ENCODE measurements at regions not wholly inside any gene's neighbourhood (a gene's known extent, or its start where the extent isn't known, plus 50 kb on each side); places are given as distances from the start of the nearest gene placed in this dataset.

DNA sequence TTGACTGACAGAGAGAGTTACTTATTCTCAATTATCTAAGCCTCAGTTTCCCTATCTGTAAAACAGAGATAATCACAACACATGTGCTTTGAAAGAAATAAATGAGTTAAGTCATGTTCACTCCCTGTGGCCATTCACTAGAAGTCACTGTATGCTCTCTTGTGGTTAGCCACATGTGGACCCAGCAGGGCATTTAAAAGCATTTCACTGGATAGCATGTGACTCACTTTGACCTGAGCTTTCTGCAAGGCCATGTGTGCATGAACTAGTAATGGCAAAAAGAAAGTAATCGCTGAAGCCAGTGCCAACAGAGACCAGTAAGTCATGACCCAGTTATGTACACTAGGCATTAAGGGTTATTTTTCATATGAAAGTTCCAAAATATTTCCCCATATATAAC, 557.0 kb upstream of the IGFBP3 start:
- DNase-seq = no peak

DNA sequence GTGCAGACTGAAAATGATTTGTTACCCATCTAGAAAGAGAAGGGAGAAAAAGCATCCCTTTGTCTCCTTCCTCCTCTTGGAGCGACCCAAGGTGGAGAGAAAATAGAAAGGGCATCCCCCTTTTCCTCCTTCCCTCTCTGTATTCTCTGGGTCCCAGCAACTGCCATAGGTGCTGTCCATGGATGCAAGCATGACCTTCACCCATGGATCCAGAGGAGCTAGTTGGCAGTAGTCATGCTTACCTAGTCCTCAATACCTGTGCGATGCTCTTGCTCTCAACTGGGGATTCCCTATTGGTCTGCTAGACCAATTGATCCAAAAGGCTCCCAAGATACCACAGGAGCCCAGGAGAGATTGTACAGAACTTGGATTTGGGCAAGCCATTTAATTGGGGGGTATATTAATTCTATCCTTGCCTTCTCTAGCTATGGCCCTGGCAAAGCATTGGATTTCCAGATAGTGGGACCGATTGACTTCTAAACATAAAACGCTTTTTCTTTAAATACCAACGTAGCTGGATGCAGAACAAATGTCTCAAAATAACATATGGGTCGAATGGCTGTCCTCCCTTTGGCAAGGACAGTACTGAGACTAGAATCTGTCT, 547.8 kb upstream of the IGFBP3 start:
- no peak for DNase-seq

DNA sequence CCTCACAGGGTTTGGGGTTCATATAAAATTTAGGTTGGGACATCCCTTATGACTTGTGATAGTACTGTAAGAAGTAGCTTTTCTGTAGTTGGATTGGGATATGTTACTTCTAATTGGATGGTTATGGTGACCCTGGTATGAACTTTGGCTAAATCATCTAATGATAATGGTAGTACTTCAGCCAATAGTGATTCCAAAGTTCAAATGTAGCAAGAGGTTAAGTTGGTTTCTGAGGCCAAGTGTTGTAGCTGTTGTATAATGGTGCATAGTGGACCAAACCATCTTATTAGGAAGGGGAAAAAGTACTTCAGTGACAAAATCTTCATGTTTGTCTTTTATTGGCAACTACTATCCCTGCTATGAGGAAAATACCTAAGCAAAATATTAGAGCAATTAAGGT, 542.1 kb upstream of the IGFBP3 start:
- no peak for DNase-seq

DNA sequence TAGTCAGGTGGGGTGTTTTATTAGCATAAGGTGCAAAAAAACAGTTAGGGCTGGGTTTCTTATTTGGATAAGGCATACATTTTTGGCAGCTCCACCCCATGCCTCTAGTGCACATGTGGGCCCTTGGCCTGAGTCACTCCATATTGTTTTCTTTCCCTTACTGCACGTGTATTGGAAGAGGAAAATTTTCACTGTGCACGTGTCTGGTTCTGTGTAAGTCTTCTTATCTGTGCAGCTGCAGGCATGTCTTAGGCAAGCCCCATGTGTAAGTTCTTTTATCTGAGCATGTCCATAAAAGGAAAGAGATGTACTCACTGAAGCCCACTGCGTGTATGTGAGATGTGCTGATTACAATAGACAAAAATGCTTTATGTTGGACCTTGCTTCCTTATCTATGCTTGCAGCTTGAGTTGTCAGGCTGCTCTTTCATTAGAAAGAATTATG, 540.3 kb upstream of the IGFBP3 start:
- no peak for DNase-seq

DNA sequence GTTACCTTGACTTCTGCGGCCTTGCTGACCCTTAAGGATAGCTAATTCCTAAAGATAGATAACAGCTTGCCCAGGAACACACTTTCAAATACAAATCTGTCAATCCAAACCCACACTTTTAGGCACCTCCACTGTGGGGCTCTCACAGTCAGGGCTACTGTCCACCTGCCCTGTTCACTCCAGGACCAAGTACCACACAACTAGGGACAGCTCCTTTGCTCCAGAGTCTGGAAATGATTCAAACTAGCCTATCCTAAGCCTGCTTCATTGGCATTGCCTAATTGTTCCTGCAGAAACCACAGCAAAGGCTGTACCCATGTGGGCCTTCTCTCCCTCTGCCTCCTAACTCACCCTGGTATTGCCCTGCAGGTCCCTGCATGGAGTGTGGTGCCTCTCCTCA, 538.9 kb upstream of the IGFBP3 start:
- no peak for DNase-seq

DNA sequence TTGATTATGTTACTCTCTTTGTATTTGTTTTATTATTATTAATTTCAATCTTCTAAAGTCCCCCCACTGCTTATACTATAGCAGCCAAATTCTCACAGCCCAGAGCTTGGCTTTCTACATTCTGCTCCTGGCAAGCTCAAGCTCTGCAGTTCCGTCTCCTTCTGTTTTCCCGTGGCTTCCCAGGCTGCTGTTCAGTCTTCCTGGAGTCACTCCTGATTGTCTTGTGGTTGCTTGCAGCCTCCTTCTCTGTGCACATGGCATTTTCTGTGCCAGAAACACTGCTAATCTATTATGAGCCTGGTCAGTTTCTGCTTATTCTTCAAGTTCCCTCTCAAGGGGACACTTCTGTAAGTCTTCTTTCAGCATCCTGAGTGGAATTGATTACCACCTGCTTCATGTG, 533.7 kb upstream of the IGFBP3 start:
- no peak for DNase-seq

DNA sequence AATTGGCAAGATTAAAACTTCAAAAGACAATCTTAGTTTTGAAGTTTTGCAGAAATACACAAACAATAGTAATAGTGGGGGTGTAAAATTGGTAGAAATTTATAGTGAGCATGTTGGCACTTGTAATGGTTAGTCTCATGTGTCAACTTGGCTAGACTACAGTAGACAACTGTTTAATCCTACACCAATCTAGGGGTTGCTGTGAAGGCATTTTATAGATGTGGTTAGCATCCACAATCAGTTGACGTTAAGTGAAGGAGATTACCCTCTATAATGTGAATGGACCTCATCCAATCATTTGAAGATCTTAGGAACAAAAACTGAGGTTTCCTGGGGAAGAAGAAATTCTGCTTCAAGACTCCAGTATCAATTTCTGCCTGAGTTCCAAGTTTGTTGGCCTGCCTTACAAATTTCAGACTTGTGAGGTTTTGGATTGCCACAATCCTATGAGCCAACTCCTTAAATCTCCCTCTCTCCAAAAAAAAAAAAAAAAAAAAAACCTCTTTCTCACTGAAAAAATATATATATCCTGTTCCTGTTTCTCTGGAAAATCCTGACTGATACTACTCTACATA, 531.6 kb upstream of the IGFBP3 start:
- DNase-seq = no peak

DNA sequence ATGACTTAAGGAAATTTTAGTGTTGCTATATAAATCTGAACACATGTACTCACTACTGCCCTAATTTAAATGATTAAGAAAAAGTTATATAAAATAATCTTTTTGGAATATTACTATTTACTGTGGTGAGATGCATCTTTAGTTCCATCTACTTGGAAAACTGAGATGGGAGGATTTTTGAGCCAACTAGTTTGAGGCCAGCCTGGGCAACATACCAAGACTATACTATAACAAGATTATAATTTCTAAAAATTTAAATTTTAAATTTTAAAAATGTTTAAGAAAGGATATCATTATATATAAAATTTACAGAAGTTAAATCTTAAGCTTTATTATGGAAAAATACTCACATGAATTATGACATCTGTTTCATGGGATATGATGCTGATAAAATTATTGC, 530.8 kb upstream of the IGFBP3 start:
- no peak for DNase-seq

DNA sequence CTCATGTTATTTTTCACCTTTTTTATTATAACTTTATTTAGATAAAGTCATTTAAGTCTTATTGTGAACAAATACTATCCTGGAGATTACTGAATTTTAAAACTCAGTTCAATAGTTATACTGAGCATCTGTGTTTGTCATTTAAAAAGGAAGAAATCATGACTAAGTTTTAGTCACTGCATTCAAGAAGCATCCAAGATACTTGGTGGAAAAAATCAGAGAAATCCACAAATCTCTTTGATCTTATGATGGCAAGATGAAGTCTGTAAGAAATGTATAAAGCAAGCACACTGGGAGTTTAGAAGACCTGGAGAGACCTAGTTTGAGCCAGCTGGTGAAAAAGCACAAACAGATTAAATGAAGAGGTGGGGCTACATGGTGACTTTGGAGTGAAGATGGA, 529.8 kb upstream of the IGFBP3 start:
- DNase-seq = no peak

DNA sequence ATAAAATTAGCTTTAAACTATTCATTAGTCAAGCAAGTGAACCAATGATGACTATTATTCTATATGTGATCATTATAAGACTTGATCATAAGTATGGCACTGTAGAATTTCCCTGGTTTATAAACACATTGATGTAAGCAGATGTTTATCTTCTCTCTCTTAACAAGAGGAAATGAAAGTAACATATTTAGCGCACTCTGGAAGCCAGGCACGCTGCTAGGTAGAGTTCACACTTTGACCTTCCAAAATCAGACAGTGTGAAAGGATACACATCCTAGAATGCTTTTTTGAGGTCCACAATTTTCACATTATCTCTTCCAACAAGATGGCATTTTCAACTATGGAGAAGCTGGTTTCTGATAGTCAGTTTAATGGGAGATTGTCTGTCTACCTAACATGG, 529.4 kb upstream of the IGFBP3 start:
- DNase-seq = no peak

DNA sequence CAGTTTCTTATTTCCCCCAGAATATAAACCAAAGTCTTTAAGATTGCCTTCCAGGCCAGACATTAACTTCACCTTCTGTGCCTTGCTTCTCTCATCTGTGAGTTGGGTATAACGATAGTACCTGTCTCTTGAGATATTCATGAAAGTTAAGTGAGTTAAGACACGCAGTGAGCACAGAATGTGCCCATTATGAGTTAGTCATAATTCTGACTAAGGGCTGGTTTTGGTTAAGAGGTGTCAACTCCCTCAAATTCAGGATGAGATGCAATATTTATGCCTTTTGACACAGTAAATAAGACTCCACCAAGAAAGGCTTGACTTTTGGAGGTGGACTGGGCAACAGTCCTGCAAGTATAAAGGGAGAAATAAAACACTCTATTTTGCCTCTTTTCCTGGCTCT, 528.7 kb upstream of the IGFBP3 start:
- no peak for DNase-seq

DNA sequence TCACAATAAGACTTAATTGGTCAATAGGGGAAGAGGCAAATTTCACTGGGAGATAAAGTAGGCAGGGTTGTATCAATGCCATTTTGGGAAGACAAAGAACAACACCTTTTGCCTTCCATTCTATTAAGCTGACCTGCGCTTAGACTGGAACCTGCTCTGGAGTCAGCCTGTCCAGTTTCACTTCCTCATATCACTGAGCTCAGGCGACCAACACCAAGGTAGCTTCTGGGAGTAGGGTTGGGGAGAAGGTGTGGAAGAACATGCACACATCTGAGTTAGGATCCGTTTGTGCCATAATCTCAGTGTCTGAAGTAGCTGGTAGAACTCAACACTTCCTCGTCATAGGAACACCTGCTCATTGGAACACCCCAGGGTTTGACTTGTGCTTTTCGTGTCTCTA, 527.4 kb upstream of the IGFBP3 start:
- DNase-seq = no peak

DNA sequence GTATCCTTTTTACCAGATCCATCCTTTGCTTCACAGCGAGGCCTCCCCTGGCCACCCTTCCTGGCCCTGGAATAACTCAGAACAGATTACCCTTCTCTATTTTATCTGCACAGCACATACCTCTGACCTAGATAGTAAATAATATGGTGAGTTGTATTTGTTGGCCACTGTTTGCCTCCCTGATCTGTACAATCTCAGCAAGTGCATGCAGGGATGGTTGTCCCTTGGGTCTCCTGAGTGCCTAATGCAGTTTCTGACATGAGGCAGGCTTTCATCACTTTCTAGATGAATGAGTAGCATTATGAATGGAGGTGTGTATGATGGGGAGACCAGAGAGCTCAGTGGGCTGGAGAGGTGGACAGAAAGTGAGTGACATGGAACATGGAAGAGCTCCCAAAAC, 525.1 kb upstream of the IGFBP3 start:
- no peak for DNase-seq

DNA sequence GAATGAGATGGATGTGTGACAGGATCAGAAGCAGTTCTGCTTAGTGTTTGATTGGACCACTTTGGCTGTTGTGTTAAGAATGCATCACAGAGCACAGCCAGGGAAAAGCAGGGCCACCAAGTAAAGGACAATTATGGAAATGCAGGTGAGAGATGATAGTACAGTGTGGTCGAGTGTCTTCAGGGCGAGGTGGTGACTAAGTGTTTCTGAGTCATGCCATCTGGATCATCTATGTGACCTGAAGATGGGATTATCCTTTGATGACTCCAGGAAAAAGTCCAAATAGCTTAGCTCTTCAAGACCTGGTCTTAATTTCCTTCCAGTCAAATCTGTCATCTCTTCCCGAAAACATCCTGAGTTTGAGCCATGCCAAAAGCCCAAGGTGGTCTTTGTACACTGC, 523.2 kb upstream of the IGFBP3 start:
- no peak for DNase-seq

DNA sequence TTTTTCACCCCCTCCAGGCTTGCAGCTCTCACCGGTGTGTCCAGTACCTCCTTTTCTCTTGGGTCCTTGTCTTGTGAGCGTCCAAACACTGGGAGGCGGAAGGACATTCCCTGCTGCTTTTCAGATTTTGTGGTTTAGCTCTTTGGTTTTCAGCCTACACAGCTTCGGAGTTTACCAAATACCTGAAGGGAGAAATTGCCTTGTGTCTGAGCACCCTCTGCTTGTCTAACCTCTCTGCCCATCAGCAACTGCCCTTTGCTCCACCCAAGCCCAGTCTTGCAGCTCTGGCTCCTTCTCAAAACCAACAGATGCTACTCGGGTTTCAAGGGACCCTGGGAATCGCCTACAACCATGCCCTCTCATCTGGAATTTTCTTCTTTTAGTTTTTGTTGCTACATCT, 519.1 kb upstream of the IGFBP3 start:
- no peak for DNase-seq

DNA sequence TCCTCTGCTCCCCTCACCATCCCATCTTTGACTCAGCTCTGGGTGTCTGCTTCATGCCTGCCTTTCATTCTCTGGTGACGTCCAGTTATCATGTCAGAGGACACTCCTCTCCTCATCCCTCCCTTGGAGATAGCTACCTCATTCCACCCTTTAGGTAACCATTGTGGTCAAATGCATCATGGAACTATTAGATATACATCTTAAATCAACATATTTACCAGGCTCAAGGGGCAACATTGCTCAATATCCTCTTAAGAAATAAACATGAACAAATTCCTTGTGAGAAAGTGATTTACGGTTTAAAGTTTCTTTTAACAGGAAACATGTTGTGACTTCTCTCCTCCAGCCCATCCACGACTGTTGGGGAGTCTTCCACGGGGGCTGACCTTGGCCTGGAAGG, 511.6 kb upstream of the IGFBP3 start:
- no peak for DNase-seq

DNA sequence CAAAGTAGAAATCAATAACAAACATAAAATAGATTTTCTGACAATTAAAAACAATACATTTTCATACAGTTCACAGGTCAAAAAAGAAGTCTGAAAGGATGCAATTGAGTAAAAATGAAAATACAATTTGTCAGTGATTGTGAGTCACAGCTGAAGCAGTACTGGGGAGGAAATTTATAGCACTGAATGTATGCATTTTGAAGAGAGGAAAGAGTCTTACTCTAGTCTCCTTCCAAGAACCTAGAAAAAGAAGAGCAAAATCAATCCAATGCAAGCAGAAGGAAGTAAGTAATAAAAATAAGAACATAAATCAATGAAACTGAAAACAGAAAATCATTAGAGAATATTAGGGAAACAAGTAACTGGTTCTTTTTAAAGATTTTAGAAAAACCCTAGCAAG, 507.2 kb upstream of the IGFBP3 start:
- no peak for DNase-seq

DNA sequence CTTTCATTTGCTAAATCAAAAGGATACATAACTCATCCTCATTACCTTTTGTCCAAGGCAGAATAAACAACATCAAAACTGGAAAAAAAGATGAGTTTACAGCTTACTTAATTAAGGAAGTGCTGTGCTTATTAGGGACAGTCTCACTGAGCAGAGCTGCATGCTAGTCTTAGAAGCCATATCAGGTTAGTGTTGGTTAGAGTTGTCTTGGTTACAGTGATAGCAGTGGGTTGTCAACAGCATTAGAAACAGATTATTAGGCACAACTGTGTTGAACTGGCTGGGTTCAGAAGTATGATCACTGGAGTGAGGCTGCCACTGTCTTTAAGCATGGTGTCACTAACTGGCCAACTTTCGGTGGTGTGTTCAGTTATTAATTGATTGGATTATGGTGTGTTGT, 503.9 kb upstream of the IGFBP3 start:
- DNase-seq = no peak

DNA sequence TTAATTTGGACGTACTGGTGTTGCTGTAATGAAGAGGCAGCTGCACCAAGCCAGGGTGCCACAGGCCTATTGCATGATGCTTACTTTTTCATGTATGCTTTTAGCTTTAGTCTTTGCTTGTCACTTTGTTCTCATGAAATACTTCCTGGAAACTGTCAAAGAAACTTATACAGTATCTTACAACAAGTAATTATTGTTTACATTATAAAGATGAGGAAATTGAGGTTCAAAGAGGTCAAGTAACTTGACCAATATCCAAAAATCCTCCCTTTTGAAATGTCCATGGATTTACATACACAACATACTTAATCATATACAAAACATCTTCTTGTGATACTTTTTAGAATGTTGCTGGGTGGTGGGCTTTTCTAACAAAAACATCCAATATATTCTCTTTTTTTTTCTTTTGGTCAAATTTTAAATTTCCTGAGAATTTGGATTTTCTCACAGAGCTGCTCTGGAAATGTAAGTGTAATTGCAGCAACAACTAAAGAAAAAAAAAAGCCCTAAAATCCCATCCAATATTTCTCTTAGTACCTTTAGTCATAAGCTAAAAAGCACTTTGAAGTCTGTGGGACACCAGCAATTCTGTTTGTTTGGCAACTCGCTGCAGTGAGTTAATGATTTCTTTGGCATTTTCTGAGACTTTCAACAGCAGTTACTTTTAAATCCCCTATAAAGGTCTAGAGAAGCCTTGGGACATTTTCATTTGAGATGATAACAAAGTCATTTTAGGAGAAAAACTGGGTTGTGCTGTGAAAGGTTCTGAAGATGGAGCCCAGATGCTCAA, 500.6 kb upstream of the IGFBP3 start:
- no peak for DNase-seq

DNA sequence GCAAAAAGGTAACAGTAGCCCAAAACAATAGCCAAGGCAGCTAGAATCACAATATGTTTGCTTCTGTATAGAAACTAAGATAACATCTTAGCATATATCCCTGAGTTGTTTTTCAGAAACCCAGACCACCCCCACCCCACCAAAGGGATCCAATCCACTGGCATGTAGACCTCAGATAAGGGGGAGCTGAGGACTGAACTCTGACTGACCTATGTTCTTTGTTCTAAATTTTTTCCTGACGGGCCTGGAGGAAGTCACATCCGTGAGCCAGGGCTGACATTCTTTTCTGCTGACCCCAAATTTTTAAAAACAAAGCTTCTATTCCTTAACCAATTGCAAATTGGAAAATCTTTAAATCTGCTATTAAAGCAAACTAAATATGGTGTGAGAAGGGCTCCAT, 493.9 kb upstream of the IGFBP3 start:
- DNase-seq = no peak

DNA sequence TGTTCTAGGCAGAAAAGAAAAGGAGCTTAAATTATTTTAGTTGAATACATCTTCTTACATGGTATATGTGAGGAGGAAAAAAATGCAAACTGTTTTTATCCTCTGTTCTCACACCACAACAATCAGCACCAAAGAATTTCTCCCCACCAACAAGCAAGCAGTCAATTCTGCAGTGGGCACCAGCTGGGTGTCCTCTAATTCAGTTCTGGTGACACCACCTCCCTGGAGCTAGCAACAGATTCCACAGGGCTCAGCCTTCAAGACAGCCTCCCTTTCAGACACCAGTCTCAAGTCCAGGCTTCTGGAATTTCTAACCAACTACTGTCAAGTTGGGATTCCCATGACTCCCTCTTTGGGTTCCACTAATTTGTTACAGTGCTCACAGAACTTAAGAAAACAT, 490.2 kb upstream of the IGFBP3 start:
- no peak for DNase-seq

DNA sequence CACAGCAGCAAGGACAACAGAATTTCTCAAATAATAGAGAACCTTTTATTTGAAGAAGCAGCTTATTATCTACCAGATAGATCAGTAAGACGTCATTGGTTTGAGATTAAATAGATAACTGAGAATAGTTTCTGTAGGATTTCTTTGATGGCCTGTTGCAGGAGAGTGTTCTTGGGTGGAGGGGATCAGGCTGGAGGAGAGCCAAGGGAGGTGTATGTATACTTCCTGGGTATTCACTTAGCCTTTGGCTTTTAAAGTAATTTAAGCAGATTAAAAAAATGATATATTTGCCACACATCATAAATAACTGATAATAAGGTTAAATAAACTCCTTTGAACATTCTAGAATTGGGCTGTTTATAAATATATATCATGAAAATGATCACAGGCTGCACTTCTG, 486.1 kb upstream of the IGFBP3 start:
- no peak for DNase-seq

DNA sequence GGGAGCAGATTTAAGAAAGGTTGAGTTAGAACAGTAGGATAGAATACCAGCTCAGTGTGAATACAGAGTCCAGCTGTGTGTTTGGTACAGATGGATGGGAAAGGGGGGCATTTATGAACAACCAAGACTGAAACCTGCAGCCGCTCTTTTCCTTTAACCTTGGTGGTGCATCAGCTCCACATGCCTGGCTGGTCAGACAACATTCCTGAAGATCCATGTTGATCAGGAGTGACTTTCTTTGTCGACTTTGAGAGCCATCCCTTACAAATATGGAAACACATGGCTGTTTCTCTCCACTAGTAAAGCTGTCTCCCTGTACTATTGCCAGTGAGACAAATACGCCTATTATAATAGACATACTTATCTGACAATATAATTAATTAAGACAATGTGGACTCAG, 476.5 kb upstream of the IGFBP3 start:
- DNase-seq = no peak

DNA sequence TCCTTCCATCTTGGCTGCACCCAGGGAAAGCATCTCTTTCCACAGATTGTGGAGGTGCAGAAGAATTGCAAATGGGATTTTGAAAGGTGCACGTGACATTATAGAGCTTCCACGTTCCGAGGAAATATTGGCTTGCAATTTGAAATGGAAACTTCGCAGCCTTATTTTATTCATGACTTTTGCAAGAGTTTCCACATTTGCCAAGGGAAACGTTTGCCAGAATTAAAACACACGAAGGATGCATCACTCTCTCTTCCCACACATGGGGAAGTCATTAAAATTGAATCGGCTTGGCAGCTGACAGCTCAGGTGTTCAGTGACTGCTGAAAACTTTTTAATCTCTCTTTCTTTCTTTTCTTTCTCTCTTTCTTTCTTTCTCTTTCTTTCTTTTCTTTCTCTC, 475.4 kb upstream of the IGFBP3 start:
- DNase-seq = no peak

DNA sequence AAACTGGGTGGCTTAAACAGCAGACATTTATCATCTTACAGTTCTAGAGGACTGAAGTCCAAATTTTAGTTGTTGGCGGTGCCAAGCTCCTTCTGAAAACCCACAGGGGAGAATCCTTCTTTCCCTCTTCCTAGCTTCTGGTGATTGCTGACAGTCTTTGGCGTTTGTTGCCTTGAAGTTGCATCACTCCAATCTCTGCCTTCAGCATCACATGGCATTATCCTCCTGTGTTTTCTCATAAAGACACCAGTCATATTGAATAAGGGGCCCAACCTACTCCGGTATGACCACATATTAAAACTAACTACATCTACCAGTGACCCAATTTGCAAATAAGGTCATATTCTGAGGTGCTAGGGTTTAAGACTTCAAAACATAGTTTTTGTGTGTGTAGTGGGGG, 472.1 kb upstream of the IGFBP3 start:
- no peak for DNase-seq
